Sigmoid colon (tissue), 4 donors: ENCODE measurements at regions not wholly inside any gene's neighbourhood (a gene's known extent, or its start where the extent isn't known, plus 50 kb on each side); places are given as distances from the start of the nearest gene placed in this dataset.

Experiments used
- EP300 ChIP-seq, 4 donors: sonication (generic); formaldehyde crosslinking; IDR thresholded peaks; one replicate each; pipeline ENCODE4 v1.6.1; 2017; ENCODE audit warnings: antibody characterized with exemption in 4 of 4
- TF ChIP-seq, protein P1 (sequence below), 4 experiments: fragments of 450-650 bp in 3 of 4; fragments of 200-600 bp in 1 of 4; IDR thresholded peaks; one replicate each; pipeline ENCODE4 v1.5.1; 2016 to 2019; ENCODE audit warnings: antibody characterized with exemption in 4 of 4, mild to moderate bottlenecking in 3 of 4, moderate library complexity in 2 of 4

DNA sequence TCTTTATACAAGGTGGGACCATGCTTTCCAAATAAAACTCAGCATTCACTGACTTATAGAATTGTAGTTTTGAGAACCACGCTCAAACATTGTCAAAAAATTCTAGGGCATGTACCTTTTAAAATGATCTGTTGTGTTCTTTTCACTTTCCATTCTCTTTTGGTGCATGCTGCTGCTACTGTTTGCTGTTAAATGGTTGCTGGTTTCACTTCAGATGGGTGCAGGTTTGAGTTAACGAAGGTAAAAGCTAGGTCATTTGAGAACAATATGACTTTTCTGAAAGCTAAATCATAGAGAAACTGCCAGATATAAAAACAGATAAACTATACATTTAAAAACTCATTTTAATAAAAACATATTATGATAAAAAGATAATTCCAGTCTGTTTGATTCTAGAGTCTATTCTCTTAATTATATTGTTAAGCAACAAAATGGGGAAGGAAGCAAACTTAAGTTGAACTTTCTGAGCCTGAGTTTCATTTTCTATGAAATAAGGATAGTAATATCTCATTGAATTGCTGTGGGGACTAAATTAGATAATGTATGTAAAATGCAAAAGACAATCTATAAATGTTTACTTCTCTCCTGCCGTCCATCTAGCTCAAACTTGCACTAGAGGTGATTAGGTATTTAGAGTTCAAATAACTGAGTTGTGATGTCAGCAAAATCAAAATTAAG, 82.4 kb downstream of the OXSM start:
- TF ChIP-seq EP300 (IDR thresholded peaks at IDR 0.05) = no peak
- TF ChIP-seq, protein P1, sequence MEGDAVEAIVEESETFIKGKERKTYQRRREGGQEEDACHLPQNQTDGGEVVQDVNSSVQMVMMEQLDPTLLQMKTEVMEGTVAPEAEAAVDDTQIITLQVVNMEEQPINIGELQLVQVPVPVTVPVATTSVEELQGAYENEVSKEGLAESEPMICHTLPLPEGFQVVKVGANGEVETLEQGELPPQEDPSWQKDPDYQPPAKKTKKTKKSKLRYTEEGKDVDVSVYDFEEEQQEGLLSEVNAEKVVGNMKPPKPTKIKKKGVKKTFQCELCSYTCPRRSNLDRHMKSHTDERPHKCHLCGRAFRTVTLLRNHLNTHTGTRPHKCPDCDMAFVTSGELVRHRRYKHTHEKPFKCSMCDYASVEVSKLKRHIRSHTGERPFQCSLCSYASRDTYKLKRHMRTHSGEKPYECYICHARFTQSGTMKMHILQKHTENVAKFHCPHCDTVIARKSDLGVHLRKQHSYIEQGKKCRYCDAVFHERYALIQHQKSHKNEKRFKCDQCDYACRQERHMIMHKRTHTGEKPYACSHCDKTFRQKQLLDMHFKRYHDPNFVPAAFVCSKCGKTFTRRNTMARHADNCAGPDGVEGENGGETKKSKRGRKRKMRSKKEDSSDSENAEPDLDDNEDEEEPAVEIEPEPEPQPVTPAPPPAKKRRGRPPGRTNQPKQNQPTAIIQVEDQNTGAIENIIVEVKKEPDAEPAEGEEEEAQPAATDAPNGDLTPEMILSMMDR (IDR thresholded peaks at IDR 0.05) = no peak
